Chondrocyte (in vitro differentiated cells): ENCODE measurements at regions not wholly inside any gene's neighbourhood (a gene's known extent, or its start where the extent isn't known, plus 50 kb on each side); places are given as distances from the start of the nearest gene placed in this dataset.

Experiments
- DNase-seq: peaks from one replicate; pipeline ENCODE4 v3.0.0; 2021; ENCODE audit warnings: mixed read lengths, low spot score
- H3K27ac Mint-ChIP-seq: one replicate; pipeline ENCODE4 v1.8.0; 2021; ENCODE audit warnings: mild to moderate bottlenecking, moderate library complexity, mixed read lengths; ENCODE audit not compliant: unreplicated experiment
- H3K27me3 Mint-ChIP-seq: 2 replicates; pipeline ENCODE4 v1.8.0; 2021; ENCODE audit warnings: low read depth, mixed read lengths
- H3K36me3 Mint-ChIP-seq: 2 replicates; pipeline ENCODE4 v1.8.0; 2021; ENCODE audit warnings: low read depth, mixed read lengths
- H3K4me1 Mint-ChIP-seq: 2 replicates; pipeline ENCODE4 v1.8.0; 2021; ENCODE audit warnings: low read depth, mild to moderate bottlenecking, mixed read lengths
- H3K4me3 Mint-ChIP-seq: one replicate; pipeline ENCODE4 v1.8.0; 2021; ENCODE audit warnings: mild to moderate bottlenecking, moderate library complexity, mixed read lengths; ENCODE audit not compliant: unreplicated experiment
- H3K9me3 Mint-ChIP-seq: 2 replicates; pipeline ENCODE4 v1.8.0; 2021; ENCODE audit warnings: low read depth, mixed read lengths
- CTCF ChIP-seq: fragments of 200-600 bp; sonication (generic); IDR thresholded peaks from 2 replicates; pipeline ENCODE4 v1.5.0; 2021; ENCODE audit warnings: antibody characterized with exemption, mild to moderate bottlenecking, moderate library complexity

- Mint-ChIP-seq H3K4me3 (no peak overlapping the region), H3K4me1 (no peaks in the 10 kb centered on the region), H3K36me3 (no peaks in the 10 kb centered on the region), H3K9me3 (peaks cover 14% of the 10 kb centered on the region), H3K27me3 (no peaks in the 10 kb centered on the region), H3K27ac (no peak overlapping the region)
- TF ChIP-seq CTCF: no peak
- DNase-seq: no peak
Observed at GRCh38 chr4:189293459-189293858, 647.2 kb upstream of the FRG1 start.

- Mint-ChIP-seq H3K27me3 (no peaks in the 10 kb centered on the region), H3K4me3 (no peak overlapping the region), H3K4me1 (no peaks in the 10 kb centered on the region), H3K9me3 (peaks cover 17% of the 10 kb centered on the region), H3K27ac (no peak overlapping the region), H3K36me3 (no peaks in the 10 kb centered on the region)
- DNase-seq: no peak
- TF ChIP-seq CTCF: no peak
Observed at GRCh38 chr4:189294574-189294973, 646.1 kb upstream of the FRG1 start.

GRCh38 chr4:189299706-189300105 is 641.0 kb upstream of the FRG1 start:
- H3K4me3 Mint-ChIP-seq: no peak overlapping the region
- no peak overlapping the region for H3K27ac Mint-ChIP-seq
- peaks cover 11% of the 10 kb centered on the region for H3K9me3 Mint-ChIP-seq
- DNase-seq: no peak
- H3K36me3 Mint-ChIP-seq: no peaks in the 10 kb centered on the region
- H3K27me3 Mint-ChIP-seq: no peaks in the 10 kb centered on the region
- TF ChIP-seq CTCF: no peak
- peaks cover 1% of the 10 kb centered on the region for H3K4me1 Mint-ChIP-seq

- no peaks in the 10 kb centered on the region for H3K36me3 Mint-ChIP-seq
- no peaks in the 10 kb centered on the region for H3K27me3 Mint-ChIP-seq
- H3K27ac Mint-ChIP-seq: no peak overlapping the region
- peaks cover 11% of the 10 kb centered on the region for H3K9me3 Mint-ChIP-seq
- DNase-seq: no peak
- TF ChIP-seq CTCF: no peak
- H3K4me3 Mint-ChIP-seq: no peak overlapping the region
- H3K4me1 Mint-ChIP-seq: peaks cover 3% of the 10 kb centered on the region
Observed at GRCh38 chr4:189301692-189302091, 639.0 kb upstream of the FRG1 start.

GRCh38 chr4:189302719-189303118 is 638.0 kb upstream of the FRG1 start:
- no peak overlapping the region for H3K27ac Mint-ChIP-seq
- H3K36me3 Mint-ChIP-seq: no peaks in the 10 kb centered on the region
- TF ChIP-seq CTCF: no peak
- H3K9me3 Mint-ChIP-seq: peaks cover 11% of the 10 kb centered on the region
- H3K4me1 Mint-ChIP-seq: peaks cover 3% of the 10 kb centered on the region
- H3K4me3 Mint-ChIP-seq: no peak overlapping the region
- DNase-seq: no peak
- no peaks in the 10 kb centered on the region for H3K27me3 Mint-ChIP-seq
